ENCODE measurements at regions not wholly inside any gene's neighbourhood (a gene's known extent, or its start where the extent isn't known, plus 50 kb on each side); places are given as distances from the start of the nearest gene placed in this dataset.
A peak's percentile ranks its signal among the peaks of the same experiment; 100 is the strongest.

DNA sequence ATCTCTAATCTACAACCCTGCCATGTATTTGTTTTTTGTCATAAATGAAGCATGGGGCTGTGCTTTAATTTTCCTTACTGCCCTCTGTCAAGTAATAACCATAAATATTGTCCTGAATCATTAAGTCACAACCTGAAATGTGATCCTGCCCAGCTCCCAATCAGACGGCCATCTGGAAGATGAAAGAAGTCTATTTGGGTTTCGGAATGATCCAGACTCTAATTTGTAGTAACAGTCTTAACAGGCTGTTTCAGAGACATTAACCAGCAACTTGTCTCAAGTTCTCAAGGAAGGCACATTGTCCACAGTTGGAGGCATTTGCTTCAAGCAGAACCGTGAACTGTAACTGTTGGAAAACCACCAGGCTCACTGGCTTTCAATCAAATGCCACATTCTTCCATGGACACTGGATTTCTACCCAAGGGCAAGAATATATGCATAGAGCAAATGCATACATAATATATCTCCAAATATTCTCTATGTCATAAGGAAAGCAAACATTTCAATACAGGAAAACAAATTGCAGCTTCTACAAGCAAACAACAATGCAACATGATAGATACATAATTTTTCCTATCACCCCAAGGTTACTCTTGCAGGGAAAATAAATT is 405.2 kb upstream of the NPVF start:
- H3K36me3 ChIP-seq: no peaks in the 10 kb centered on the region
- no peaks in the 10 kb centered on the region for H3K27me3 ChIP-seq
- H3K27ac ChIP-seq (replicated peaks in 1 of 4): no peak overlapping the region
- WGBS: 68% methylated on average over 3 of the region's 3 CpGs
- TF ChIP-seq POLR2AphosphoS5 (IDR thresholded peaks at IDR 0.05): no peak
- TF ChIP-seq POLR2A (IDR thresholded peaks at IDR 0.05; ENCODE audit: low read depth): no peak
- TF ChIP-seq EP300 (IDR thresholded peaks at IDR 0.05): no peak
- TF ChIP-seq, protein P1, sequence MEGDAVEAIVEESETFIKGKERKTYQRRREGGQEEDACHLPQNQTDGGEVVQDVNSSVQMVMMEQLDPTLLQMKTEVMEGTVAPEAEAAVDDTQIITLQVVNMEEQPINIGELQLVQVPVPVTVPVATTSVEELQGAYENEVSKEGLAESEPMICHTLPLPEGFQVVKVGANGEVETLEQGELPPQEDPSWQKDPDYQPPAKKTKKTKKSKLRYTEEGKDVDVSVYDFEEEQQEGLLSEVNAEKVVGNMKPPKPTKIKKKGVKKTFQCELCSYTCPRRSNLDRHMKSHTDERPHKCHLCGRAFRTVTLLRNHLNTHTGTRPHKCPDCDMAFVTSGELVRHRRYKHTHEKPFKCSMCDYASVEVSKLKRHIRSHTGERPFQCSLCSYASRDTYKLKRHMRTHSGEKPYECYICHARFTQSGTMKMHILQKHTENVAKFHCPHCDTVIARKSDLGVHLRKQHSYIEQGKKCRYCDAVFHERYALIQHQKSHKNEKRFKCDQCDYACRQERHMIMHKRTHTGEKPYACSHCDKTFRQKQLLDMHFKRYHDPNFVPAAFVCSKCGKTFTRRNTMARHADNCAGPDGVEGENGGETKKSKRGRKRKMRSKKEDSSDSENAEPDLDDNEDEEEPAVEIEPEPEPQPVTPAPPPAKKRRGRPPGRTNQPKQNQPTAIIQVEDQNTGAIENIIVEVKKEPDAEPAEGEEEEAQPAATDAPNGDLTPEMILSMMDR (IDR thresholded peaks at IDR 0.05): no peak
- no peak for DNase-seq (ENCODE audit: extremely low spot score)
- H3K9me3 ChIP-seq: no peaks in the 10 kb centered on the region
- peaks cover 3 to 14% (median 8%) of the 10 kb centered on the region in 4 donors for H3K4me1 ChIP-seq
- intact Hi-C loops (cut with DNase I): no loop called here
- H3K4me3 ChIP-seq: no peak overlapping the region

DNA sequence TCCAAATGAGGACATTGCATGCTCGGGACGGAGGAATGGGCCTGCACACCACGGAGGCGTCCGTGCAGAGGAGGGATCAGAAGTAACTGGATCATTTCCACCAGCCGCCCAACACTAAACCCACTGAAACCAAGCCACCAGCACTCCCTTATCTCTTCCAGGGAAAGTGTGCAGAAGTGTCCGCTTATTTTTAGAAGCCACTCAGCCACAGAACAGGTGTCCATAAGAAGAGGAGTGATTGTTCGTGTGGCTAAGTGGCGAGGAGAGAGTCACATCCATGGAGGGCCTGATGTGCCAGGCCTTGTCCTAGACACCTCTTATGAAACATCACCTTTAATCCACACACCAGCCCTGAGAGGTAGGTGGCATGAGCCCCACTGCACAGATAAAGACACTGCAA is 407.9 kb upstream of the NPVF start:
- peaks cover 3 to 14% (median 10%) of the 10 kb centered on the region in 4 donors for H3K4me1 ChIP-seq

DNA sequence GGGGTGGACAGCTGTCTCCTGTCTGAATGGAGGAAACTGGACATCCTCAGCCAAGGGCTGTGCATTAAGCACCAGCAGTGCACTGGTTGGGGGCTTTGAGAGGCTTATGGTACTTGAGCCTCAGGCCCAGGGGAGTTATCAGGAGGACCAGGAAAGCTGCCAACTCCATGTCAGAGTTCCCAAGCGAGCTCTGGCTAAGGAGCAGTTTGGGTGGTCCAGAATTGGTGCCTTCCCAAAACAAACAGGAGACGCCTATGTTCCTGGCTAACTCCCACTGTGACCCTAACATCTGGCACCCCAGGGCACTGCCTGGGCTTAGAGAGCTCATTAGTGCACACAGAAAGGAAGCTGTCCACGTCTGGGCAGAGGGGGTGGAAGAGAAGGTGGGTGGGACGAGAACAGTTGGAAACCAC is 408.6 kb upstream of the NPVF start:
- WGBS: 51% methylated on average over 4 of the region's 4 CpGs
- TF ChIP-seq, protein P1 (IDR thresholded peaks at IDR 0.05): no peak
- no peak for TF ChIP-seq POLR2A (IDR thresholded peaks at IDR 0.05; ENCODE audit: low read depth)
- no peak for TF ChIP-seq POLR2AphosphoS5 (IDR thresholded peaks at IDR 0.05)
- no peak for TF ChIP-seq EP300 (IDR thresholded peaks at IDR 0.05)
- Histone ChIP-seq H3K4me3 (no peak overlapping the region), H3K36me3 (no peaks in the 10 kb centered on the region), H3K9me3 (no peaks in the 10 kb centered on the region), H3K27me3 (no peaks in the 10 kb centered on the region), H3K27ac (replicated peaks in 1 of 4) (no peak overlapping the region), H3K4me1 (peaks cover 3 to 14% (median 10%) of the 10 kb centered on the region in 4 donors)
- intact Hi-C loops (cut with DNase I): no loop called here
- no peak for DNase-seq (ENCODE audit: extremely low spot score)

More for the DNA sequence above, 407.9 kb upstream of the NPVF start:
- intact Hi-C loops (cut with DNase I): no loop called here
- H3K27me3 ChIP-seq: no peaks in the 10 kb centered on the region
- H3K4me3 ChIP-seq: no peak overlapping the region
- no peaks in the 10 kb centered on the region for H3K9me3 ChIP-seq
- no peak for DNase-seq (ENCODE audit: extremely low spot score)
- WGBS: 97% methylated on average over 9 of the region's 9 CpGs
- H3K36me3 ChIP-seq: no peaks in the 10 kb centered on the region
- H3K27ac ChIP-seq (replicated peaks in 1 of 4): no peak overlapping the region
- TF ChIP-seq EP300 (IDR thresholded peaks at IDR 0.05) (no peak), POLR2A (IDR thresholded peaks at IDR 0.05; ENCODE audit: low read depth) (no peak), POLR2AphosphoS5 (IDR thresholded peaks at IDR 0.05) (no peak)
- TF ChIP-seq, protein P1 (IDR thresholded peaks at IDR 0.05): no peak

DNA sequence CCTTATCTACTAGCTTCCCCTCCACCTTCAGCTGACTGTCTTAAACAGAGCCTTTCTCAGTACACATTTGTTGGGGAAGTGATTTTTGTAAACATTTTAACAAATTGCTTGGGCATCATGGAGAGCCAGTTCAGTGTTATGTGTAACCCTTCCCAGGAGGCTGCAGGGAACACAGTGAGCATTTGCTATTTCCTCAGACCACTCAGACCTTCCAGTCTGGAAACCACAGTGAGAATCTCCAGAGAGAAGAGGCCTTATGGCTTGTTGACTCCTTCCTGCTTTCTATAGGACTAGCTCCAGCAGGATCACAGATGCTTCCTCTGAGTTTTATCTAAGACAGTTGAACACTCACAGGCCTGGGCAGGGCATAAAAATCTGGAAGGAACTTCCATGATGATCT is 409.8 kb upstream of the NPVF start:
- TF ChIP-seq, protein P1 (IDR thresholded peaks at IDR 0.05): no peak
- no peak for TF ChIP-seq POLR2AphosphoS5 (IDR thresholded peaks at IDR 0.05)
- TF ChIP-seq EP300 (IDR thresholded peaks at IDR 0.05): no peak
- TF ChIP-seq POLR2A (IDR thresholded peaks at IDR 0.05; ENCODE audit: low read depth): no peak
- no peak overlapping the region for H3K27ac ChIP-seq (replicated peaks in 1 of 4)
- intact Hi-C loops (cut with DNase I): no loop called here
- no peak overlapping the region for H3K4me3 ChIP-seq
- H3K27me3 ChIP-seq: no peaks in the 10 kb centered on the region
- H3K36me3 ChIP-seq: no peaks in the 10 kb centered on the region
- no peaks in the 10 kb centered on the region for H3K9me3 ChIP-seq
- DNase-seq (ENCODE audit: extremely low spot score): peak; percentile 79
- H3K4me1 ChIP-seq: peaks cover under 1 to 6% (median 4%) of the 10 kb centered on the region in 4 donors
